Activated CD8-positive, alpha-beta memory T cell treated with anti-CD3 and anti-CD28 coated beads, Interleukin-2, amount 50 U/mL, for 48 hours (primary cell): ENCODE measurements at regions not wholly inside any gene's neighbourhood (a gene's known extent, or its start where the extent isn't known, plus 50 kb on each side); places are given as distances from the start of the nearest gene placed in this dataset.

ENCODE experiments used
- DNase-seq: peaks from one replicate; pipeline ENCODE4 v3.0.0-alpha.2; 2020

GRCh38 chr1:232271991-232272589, 357.8 kb downstream of the SIPA1L2 start:
- DNase-seq: no peak

- DNase-seq: no peak
Observed at GRCh38 chr1:232271299-232271698, 358.6 kb downstream of the SIPA1L2 start.

- DNase-seq: no peak
Observed at GRCh38 chr1:232269988-232270387, 359.9 kb downstream of the SIPA1L2 start.

GRCh38 chr1:232267837-232268598, 361.9 kb downstream of the SIPA1L2 start:
- no peak for DNase-seq

- no peak for DNase-seq
Observed at GRCh38 chr1:232267092-232267836, 362.7 kb downstream of the SIPA1L2 start.

GRCh38 chr1:232263452-232263851, 366.5 kb downstream of the SIPA1L2 start:
- DNase-seq: no peak

GRCh38 chr1:232262991-232263390, 366.9 kb downstream of the SIPA1L2 start:
- DNase-seq: no peak

- no peak for DNase-seq
Observed at GRCh38 chr1:232260861-232261260, 369.1 kb downstream of the SIPA1L2 start.

- DNase-seq: no peak
Observed at GRCh38 chr1:232260045-232260444, 369.9 kb downstream of the SIPA1L2 start.

GRCh38 chr1:232259333-232259732, 370.6 kb downstream of the SIPA1L2 start:
- no peak for DNase-seq

GRCh38 chr1:232252546-232253118, 377.3 kb downstream of the SIPA1L2 start:
- no peak for DNase-seq

- DNase-seq: no peak
Observed at GRCh38 chr1:232250838-232251237, 379.1 kb downstream of the SIPA1L2 start.

GRCh38 chr1:232249861-232250777, 379.8 kb downstream of the SIPA1L2 start:
- no peak for DNase-seq

- no peak for DNase-seq
Observed at GRCh38 chr1:232249339-232249738, 380.6 kb downstream of the SIPA1L2 start.

GRCh38 chr1:232248276-232248820, 381.6 kb downstream of the SIPA1L2 start:
- no peak for DNase-seq

- no peak for DNase-seq
Observed at GRCh38 chr1:232247669-232248068, 382.3 kb downstream of the SIPA1L2 start.

- DNase-seq: no peak
Observed at GRCh38 chr1:232244426-232244825, 385.5 kb downstream of the SIPA1L2 start.

GRCh38 chr1:232239998-232240397, 389.9 kb downstream of the SIPA1L2 start:
- no peak for DNase-seq

GRCh38 chr1:232239522-232239921, 390.4 kb downstream of the SIPA1L2 start:
- no peak for DNase-seq

- DNase-seq: no peak
Observed at GRCh38 chr1:232238009-232238408, 391.9 kb downstream of the SIPA1L2 start.

GRCh38 chr1:232227306-232227705, 402.6 kb downstream of the SIPA1L2 start:
- DNase-seq: no peak

- DNase-seq: peak; percentile 52
Observed at GRCh38 chr1:232226197-232226712, 403.7 kb downstream of the SIPA1L2 start.
